IgD-negative memory B cell (primary cell): ENCODE measurements at regions not wholly inside any gene's neighbourhood (a gene's known extent, or its start where the extent isn't known, plus 50 kb on each side); places are given as distances from the start of the nearest gene placed in this dataset.
"Not testable (repeated sequence)": the region's sequence is repeated elsewhere in the genome, so short reads cannot be mapped to it uniquely, and the experiment has no call there.

Experiments
- H3K27ac Mint-ChIP-seq, 3 donors: one replicate each; pipeline ENCODE4 v1.8.0; 2020 to 2022; ENCODE audit warnings: mild to moderate bottlenecking in 3 of 3, mixed read lengths in 3 of 3, moderate library complexity in 1 of 3
- H3K27me3 Mint-ChIP-seq: one replicate; pipeline ENCODE4 v1.8.0; 2021; ENCODE audit warnings: mixed read lengths
- H3K36me3 Mint-ChIP-seq: one replicate; pipeline ENCODE4 v1.8.0; 2020; ENCODE audit warnings: mild to moderate bottlenecking, mixed read lengths
- H3K4me1 Mint-ChIP-seq, 3 donors: one replicate each; pipeline ENCODE4 v1.8.0; 2020 to 2022; ENCODE audit warnings: mixed read lengths in 3 of 3, mild to moderate bottlenecking in 1 of 3
- H3K4me3 Mint-ChIP-seq, 4 donors: one replicate each; pipeline ENCODE4 v1.8.0; 2020 to 2022; ENCODE audit warnings: mild to moderate bottlenecking in 4 of 4, mixed read lengths in 4 of 4, moderate library complexity in 3 of 4
- H3K9me3 Mint-ChIP-seq, 3 donors: one replicate each; pipeline ENCODE4 v1.8.0; 2020 to 2021; ENCODE audit warnings: mixed read lengths in 3 of 3, mild to moderate bottlenecking in 1 of 3

DNA sequence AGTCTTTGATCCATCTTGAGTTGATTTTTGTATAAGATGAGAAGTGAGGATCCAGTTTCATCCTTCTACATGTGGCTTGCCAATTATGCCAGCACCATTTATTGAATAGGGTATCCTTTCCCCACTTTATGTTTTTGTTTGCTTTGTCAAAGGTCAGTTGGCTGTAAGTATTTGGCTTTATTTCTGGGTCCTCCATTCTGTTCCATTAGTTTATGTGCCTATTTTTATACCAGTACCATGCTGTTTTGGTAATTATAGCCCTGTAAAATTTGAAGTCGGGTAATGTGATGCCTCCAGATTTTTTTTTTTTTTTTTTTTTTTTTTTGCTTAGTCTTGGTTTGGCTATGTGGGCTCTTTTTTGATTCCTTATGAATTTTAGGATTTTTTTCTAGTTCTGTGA is 203.0 kb upstream of the IRX5 start:
- H3K4me1 Mint-ChIP-seq, H3K9me3 Mint-ChIP-seq, H3K27me3 Mint-ChIP-seq, H3K27ac Mint-ChIP-seq, H3K4me3 Mint-ChIP-seq, H3K36me3 Mint-ChIP-seq: not testable (repeated sequence)

DNA sequence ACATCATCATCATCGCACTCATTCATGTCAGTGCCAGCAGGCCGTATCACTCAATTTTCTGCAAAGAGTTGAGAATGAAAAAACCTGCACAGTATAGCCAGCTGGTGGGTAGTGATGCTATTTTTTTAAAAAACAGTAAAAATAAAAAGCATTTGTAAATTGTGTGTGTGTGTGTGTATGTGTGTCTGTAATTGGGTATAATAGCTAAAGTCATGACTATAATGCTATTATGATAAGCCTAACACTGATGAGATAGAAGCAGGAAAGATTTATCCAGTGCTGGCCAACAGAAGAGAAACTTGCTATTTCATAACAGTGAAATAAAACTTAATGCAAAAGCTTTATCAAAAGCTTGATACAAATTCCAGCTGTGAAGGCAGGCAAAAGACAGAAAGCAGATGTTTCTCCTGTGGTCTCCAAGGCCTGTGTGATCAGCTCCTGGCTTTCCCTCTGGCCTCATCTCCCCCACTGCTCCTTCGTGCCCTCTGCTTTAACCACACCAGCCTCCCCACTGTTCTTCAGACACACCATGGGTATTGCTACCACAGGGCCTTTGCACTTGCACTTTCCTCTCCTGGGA is 206.2 kb upstream of the IRX5 start:
- no peak overlapping the region for H3K4me3 Mint-ChIP-seq
- H3K4me1 Mint-ChIP-seq: no peaks in the 10 kb centered on the region
- H3K36me3 Mint-ChIP-seq: no peaks in the 10 kb centered on the region

DNA sequence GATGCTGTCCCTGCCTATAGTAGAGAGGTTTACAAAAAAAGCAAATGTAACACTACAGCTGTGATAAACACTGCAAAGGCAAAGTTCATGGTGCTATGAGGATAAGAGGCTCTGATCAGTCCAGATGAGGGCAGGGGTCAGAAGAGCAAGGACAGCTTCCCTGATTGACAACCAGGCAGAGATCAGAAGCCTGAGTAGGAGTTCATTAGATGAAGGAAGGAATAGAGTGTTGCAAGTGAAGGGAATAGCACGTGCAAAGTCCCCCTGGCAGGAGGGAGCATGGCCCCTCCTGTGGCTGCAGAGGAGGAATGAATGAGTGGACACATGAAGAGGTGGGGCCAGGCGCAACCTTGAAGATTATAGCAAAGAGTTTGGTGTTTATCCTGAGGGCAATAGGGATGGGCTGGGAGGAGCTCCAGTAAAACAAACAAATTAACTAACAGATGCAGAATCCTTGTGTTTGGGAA is 208.4 kb upstream of the IRX5 start:
- Mint-ChIP-seq H3K36me3 (no peaks in the 10 kb centered on the region), H3K9me3 (peaks cover 3 to 20% (median 9%) of the 10 kb centered on the region in 3 donors), H3K27me3 (no peaks in the 10 kb centered on the region), H3K27ac (peak overlapping the region in 1 of 3 donors; percentile 5), H3K4me1 (no peaks in the 10 kb centered on the region), H3K4me3 (no peak overlapping the region)

More for the DNA sequence above, 206.2 kb upstream of the IRX5 start:
- H3K27ac Mint-ChIP-seq: no peak overlapping the region
- peaks cover 3 to 14% (median 12%) of the 10 kb centered on the region in 3 donors for H3K9me3 Mint-ChIP-seq
- H3K27me3 Mint-ChIP-seq: no peaks in the 10 kb centered on the region

DNA sequence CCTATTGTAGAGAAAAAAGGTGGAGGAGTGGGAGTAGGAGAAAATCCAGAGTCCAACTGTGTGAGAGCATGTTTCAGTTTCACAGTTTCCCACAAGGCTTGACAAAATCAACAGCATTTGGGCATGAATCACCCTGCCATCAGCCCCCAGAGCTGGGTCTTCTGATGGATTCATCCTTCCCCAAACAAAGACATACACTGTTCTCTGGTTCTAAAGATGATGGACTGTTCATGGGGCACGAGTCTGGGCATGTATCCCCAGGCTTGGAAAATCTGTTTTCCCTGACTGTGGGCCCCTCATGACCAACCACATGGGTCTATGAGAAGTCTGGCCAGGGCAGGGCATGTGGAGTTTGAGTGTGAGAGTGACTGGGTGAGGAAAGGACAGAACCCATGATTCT is 210.4 kb upstream of the IRX5 start:
- Mint-ChIP-seq H3K4me3 (no peak overlapping the region), H3K4me1 (no peaks in the 10 kb centered on the region), H3K36me3 (no peaks in the 10 kb centered on the region), H3K9me3 (peaks cover 3 to 17% (median 3%) of the 10 kb centered on the region in 3 donors), H3K27ac (peak overlapping the region in 1 of 3 donors; percentile 14), H3K27me3 (no peaks in the 10 kb centered on the region)

DNA sequence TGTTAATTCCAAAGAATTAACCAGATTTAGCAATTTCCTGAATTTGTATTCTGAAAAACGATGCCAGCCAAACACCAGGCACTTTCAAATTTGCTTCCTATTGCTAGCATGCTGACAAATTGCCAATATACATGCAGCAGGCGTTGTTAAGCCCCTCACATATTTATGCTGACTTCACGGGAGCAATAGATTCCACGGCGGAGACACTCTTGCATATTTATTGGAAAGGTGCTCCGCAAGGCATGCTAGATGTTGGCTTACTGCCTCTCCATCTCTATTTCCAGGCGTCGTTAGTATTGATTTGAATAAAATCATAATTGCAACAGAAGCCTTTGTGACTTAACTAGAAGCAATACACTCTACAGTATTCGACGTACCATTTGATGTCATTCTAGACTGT is 211.0 kb upstream of the IRX5 start:
- H3K9me3 Mint-ChIP-seq: peaks cover 3 to 17% (median 3%) of the 10 kb centered on the region in 3 donors

DNA sequence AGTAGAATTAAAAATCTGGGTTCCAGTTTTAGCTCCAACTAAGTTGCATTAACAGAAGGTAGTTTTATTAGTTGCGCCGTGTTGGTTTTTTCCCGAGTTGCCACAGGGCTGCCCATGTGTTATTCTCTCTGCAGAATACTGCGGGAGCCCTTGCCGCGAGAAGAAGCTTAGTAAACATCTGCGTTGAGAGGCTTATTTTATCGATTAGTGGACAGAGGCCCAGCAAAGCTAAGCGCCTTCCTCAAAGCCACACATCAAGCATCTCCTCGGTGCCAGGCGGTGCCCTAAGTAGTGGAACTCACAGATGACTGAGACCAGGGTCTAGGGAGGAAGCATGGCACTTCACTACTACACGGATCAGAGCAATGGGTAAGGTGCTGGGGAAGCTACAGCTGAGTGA is 212.3 kb upstream of the IRX5 start:
- Mint-ChIP-seq H3K4me3 (no peak overlapping the region), H3K27ac (no peak overlapping the region), H3K9me3 (peaks cover 3 to 17% (median 3%) of the 10 kb centered on the region in 3 donors), H3K36me3 (no peaks in the 10 kb centered on the region), H3K27me3 (no peaks in the 10 kb centered on the region), H3K4me1 (no peaks in the 10 kb centered on the region)

More for the DNA sequence above, 211.0 kb upstream of the IRX5 start:
- H3K36me3 Mint-ChIP-seq: no peaks in the 10 kb centered on the region
- no peaks in the 10 kb centered on the region for H3K4me1 Mint-ChIP-seq
- H3K27me3 Mint-ChIP-seq: no peaks in the 10 kb centered on the region
- no peak overlapping the region for H3K4me3 Mint-ChIP-seq
- H3K27ac Mint-ChIP-seq: no peak overlapping the region

DNA sequence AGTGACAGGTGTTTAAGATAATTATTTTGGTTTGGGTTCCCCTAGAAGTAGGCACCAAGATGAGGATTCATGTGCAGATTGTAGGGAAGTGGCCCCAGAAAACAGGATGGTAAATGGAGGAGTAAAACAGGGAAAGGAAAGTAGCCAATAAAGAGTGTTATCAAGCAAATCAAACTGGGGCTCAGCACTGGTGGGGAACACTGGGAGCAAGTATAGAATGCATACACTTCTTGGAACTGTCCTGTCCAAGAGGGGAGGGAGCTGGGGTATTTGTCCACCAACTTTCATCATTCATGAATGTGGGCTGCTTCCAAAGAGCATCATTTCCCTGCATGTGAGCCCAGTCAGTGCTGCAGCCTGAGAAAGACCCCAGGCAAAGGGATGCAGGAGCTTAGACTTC is 215.7 kb upstream of the IRX5 start:
- Mint-ChIP-seq H3K36me3 (no peaks in the 10 kb centered on the region), H3K4me1 (no peaks in the 10 kb centered on the region), H3K27me3 (no peaks in the 10 kb centered on the region), H3K27ac (no peak overlapping the region), H3K9me3 (peaks cover 0 to 9% (median 2%) of the 10 kb centered on the region in 3 donors), H3K4me3 (no peak overlapping the region)

DNA sequence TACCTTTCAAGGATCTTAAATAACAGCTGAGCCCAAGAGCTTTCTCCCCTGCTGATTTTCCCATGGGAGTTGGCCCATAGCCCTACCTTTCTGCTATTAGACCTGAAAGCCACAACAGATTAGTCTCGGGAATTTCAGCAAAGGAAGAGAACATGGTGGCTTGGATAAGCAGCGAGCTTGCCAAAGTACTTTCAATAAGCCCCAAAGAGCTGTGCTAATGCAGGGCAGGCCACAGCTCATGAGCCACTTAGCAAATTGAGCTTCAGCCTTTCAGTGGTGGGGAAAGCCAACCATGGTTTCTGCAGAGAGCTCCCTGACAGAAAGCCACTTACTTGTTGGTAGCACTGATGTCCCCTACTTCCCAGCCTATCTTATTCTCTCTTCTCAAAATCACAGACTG is 217.8 kb upstream of the IRX5 start:
- Mint-ChIP-seq H3K27ac (no peak overlapping the region), H3K27me3 (no peaks in the 10 kb centered on the region), H3K36me3 (no peaks in the 10 kb centered on the region), H3K4me3 (no peak overlapping the region), H3K9me3 (peaks cover 0 to 3% (median 0%) of the 10 kb centered on the region in 3 donors), H3K4me1 (no peaks in the 10 kb centered on the region)

DNA sequence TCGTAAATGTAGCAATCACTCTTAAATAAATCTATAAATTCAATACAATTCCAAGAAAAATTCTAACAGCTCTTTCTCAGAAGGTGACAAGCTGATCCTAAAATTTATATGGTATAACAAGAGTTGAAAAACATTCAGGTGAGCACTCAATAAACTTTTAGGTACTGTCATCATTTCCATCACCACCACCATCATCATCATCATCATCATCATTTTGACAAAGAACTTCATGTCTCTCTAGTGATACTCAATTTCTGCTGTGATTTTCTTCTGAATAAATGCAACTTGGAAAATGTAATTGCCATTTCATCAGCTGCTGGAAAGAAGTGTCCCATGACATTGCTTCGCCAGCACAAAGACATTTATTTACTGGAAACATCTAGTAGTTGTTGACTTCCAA is 222.9 kb upstream of the IRX5 start:
- no peaks in the 10 kb centered on the region for H3K4me1 Mint-ChIP-seq
- no peaks in the 10 kb centered on the region for H3K36me3 Mint-ChIP-seq
- H3K4me3 Mint-ChIP-seq: no peak overlapping the region
- peaks cover 0 to 5% (median 1%) of the 10 kb centered on the region in 3 donors for H3K9me3 Mint-ChIP-seq
- no peaks in the 10 kb centered on the region for H3K27me3 Mint-ChIP-seq
- H3K27ac Mint-ChIP-seq: no peak overlapping the region

DNA sequence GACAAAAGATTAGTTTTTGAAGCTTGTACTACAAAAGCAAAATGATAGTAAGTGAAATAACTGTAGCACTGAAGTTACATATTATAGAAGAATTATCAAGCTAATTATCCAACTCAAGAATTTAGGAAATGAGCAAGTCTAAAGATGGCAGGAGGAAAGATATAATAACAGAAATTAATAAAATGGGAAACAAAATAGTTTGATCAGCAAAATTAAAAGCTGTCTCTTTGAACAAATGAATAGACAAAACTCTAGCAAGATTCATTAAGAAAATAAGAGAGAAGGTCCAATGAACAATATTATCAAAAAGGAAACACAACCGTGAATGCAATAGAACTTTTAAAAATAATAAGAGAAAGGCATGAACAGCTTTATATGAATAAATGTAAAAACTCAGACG is 224.3 kb upstream of the IRX5 start:
- H3K27ac Mint-ChIP-seq: no peak overlapping the region
- H3K27me3 Mint-ChIP-seq: no peaks in the 10 kb centered on the region
- H3K36me3 Mint-ChIP-seq: no peaks in the 10 kb centered on the region
- no peak overlapping the region for H3K4me3 Mint-ChIP-seq
- no peaks in the 10 kb centered on the region for H3K4me1 Mint-ChIP-seq
- peaks cover 0 to 5% (median 3%) of the 10 kb centered on the region in 3 donors for H3K9me3 Mint-ChIP-seq

DNA sequence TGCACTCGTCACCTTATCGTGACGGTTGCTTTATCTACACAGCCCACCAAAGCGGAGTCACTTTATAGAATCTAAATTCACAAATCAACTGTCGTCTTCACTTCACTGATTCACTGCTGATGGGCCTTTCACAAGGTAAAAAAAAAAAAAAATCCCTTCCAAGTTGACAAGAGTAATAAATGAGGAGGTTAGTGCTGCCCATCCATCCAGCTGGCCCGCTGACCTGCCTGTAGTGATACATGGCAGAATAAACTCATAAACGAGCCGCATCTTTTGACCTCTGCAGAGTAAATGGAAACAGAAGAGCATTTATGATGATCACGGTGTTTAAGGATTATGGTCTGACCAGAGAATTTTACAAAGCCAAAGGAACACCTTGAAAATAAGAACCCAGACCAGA is 227.3 kb upstream of the IRX5 start:
- H3K9me3 Mint-ChIP-seq: peaks cover 0 to 5% (median 3%) of the 10 kb centered on the region in 3 donors
- no peak overlapping the region for H3K27ac Mint-ChIP-seq
- no peaks in the 10 kb centered on the region for H3K4me1 Mint-ChIP-seq
- no peak overlapping the region for H3K4me3 Mint-ChIP-seq
- H3K36me3 Mint-ChIP-seq: no peaks in the 10 kb centered on the region
- no peaks in the 10 kb centered on the region for H3K27me3 Mint-ChIP-seq

DNA sequence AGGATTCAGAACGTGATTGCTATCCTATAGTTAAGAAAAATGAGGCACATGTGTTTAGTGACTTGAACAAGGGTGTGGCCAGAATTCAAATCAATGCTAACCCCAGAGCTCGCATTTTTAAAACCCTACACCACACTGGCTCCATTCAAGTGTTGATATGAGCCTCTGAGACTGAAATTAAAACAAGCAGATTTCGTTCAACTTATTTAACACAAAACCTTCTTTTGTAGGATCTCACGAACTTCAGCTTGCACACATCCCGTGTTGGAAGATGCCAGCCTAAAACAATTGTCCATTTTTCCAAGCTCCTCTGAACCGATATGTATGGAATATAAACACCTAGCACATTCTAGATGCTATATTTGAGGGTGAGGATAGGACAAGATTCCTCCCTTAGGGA is 231.0 kb upstream of the IRX5 start:
- no peak overlapping the region for H3K27ac Mint-ChIP-seq
- no peaks in the 10 kb centered on the region for H3K27me3 Mint-ChIP-seq
- H3K4me3 Mint-ChIP-seq: peak overlapping the region in 1 of 4 donors; percentile 5
- H3K9me3 Mint-ChIP-seq: peaks cover 0 to 3% (median 0%) of the 10 kb centered on the region in 3 donors
- no peaks in the 10 kb centered on the region for H3K4me1 Mint-ChIP-seq
- no peaks in the 10 kb centered on the region for H3K36me3 Mint-ChIP-seq

DNA sequence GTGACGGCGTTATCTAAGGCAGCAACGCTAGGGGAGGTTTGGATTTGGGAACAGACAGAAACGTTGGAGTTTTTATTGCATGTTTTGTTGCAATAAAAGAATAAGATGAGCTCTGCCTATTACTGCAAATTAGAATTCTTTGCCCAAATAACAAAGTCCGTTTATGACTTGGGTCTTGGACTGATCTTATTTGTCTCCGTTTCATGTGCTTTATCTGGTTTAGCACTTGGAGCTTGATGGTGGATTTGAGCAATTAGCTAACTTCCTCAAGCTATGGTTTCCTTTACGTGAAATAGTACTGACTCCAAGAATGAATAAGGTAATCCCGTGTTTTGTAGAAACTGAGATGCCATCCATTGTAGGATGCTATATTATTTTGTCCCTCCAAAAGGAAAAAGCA is 233.0 kb upstream of the IRX5 start:
- no peaks in the 10 kb centered on the region for H3K4me1 Mint-ChIP-seq
- H3K27ac Mint-ChIP-seq: no peak overlapping the region
- no peak overlapping the region for H3K4me3 Mint-ChIP-seq
- H3K9me3 Mint-ChIP-seq: no peaks in the 10 kb centered on the region
- H3K27me3 Mint-ChIP-seq: no peaks in the 10 kb centered on the region
- H3K36me3 Mint-ChIP-seq: no peaks in the 10 kb centered on the region

DNA sequence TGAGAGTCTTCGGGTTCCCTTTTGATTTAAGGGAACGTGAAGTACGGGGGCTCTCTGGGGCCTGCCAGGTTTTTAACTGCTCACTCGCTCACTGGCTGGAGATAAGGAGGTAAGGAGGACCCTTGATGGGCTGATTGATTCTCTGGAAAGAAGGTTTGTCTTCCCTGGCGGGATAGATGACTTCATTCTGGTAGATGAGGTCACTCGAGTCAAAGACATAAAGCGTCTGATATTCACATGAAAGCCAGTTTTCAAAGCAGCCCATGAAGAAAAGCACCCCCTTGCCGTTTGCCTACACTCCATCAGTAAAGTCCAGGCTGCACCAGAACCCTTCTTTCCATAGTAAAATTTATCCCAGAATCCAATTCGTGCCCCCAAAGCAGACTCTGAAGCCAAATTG is 233.7 kb upstream of the IRX5 start:
- no peak overlapping the region for H3K4me3 Mint-ChIP-seq
- H3K4me1 Mint-ChIP-seq: no peaks in the 10 kb centered on the region

DNA sequence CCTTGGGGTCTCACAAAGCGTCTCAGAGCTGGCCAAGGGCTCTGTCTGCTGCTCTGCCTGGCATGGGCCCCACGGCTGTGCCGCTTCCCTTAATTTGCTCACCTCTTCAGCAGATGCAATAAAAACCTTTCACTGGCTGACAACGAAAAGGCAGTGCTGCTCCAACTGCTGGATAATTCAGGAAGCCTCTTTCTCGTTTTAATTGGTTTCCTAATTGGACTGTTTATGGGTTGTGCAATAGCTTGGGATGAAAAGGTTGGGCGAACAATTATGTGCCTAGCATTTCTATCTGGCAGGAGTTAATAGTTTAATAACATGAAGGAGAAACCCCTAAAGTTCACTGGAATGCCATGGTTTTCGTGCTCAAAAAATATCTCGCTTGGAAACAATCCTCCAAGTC is 234.1 kb upstream of the IRX5 start:
- H3K36me3 Mint-ChIP-seq: no peaks in the 10 kb centered on the region
- H3K4me1 Mint-ChIP-seq: no peaks in the 10 kb centered on the region
- H3K27me3 Mint-ChIP-seq: no peaks in the 10 kb centered on the region
- no peak overlapping the region for H3K27ac Mint-ChIP-seq
- no peaks in the 10 kb centered on the region for H3K9me3 Mint-ChIP-seq
- no peak overlapping the region for H3K4me3 Mint-ChIP-seq

More for the DNA sequence above, 233.7 kb upstream of the IRX5 start:
- H3K36me3 Mint-ChIP-seq: no peaks in the 10 kb centered on the region
- no peaks in the 10 kb centered on the region for H3K27me3 Mint-ChIP-seq
- H3K27ac Mint-ChIP-seq: no peak overlapping the region
- no peaks in the 10 kb centered on the region for H3K9me3 Mint-ChIP-seq

DNA sequence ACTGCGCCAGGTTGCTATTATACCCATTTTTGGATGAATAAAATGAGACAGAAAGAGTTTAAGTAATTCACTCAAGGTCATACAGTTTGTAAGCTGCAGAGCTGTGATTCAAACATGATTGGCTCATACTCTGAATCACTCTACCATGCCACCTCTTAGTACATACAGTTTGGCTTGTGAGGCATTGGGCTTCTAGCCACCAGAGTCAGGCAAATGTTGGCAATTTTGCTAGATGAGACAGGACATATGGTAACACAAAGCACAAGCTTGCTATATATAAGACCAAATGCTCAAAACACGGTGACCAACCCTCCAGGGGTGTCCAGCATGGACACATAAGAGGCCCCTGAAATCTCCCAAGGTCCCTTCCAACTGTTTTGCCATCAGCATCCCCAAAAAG is 236.0 kb upstream of the IRX5 start:
- Mint-ChIP-seq H3K9me3 (no peaks in the 10 kb centered on the region), H3K4me1 (no peaks in the 10 kb centered on the region), H3K27ac (no peak overlapping the region), H3K36me3 (no peaks in the 10 kb centered on the region), H3K27me3 (no peaks in the 10 kb centered on the region), H3K4me3 (no peak overlapping the region)
